ENCODE measurements at regions not wholly inside any gene's neighbourhood (a gene's known extent, or its start where the extent isn't known, plus 50 kb on each side); places are given as distances from the start of the nearest gene placed in this dataset.

DNA sequence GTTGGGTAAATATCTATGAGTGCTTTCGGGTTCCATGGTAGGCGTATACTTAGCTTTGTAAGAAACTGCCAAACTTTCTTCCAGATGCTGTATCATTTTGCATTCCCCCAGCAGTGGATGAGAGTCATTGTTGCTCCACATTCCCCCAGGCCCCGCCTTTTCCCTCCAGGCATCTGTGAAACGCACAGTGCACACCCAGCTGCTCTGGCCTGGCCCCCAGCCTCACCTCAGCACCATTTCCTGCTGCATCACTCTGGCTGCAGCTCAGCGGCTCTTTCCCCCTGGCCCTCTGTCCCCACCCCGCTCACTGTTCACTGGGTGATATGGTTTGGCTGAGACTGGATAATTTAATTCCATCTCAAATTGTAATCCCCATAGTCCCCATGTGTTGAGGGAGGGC lies 76.6 kb upstream of the SPTLC1 start:
- DNase-seq (no peak), ATAC-seq (replicated peaks) (no peak)
- Mint-ChIP-seq H3K9me3 (peaks cover 0 to 7% of the 10 kb centered on the region in 2 donors), H3K4me3 (no peak overlapping the region), H3K27ac (no peak overlapping the region), H3K36me3 (no peaks in the 10 kb centered on the region), H3K27me3 (peaks cover 3 to 29% of the 10 kb centered on the region in 2 donors), H3K4me1 (peaks cover 0 to 7% of the 10 kb centered on the region in 2 donors)

DNA sequence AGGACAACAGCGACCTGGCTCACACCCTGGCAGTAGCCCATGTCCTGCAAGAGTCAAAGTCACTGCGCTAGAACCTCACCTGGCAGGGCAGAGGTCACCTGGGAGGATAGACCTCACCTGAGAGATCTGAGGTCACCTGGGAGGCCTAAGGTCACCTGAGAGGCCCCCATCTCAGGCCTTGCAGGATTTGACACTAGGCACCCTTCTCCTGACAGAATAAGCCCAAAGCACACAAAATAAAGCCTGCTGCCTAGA lies 75.2 kb upstream of the SPTLC1 start:
- Mint-ChIP-seq H3K4me3 (no peak overlapping the region), H3K9me3 (peaks cover 0 to 2% of the 10 kb centered on the region in 2 donors), H3K4me1 (peaks cover 0 to 7% of the 10 kb centered on the region in 2 donors), H3K27ac (no peak overlapping the region), H3K27me3 (peaks cover 3 to 20% of the 10 kb centered on the region in 2 donors), H3K36me3 (no peaks in the 10 kb centered on the region)
- ATAC-seq (replicated peaks) (no peak), DNase-seq (no peak)

DNA sequence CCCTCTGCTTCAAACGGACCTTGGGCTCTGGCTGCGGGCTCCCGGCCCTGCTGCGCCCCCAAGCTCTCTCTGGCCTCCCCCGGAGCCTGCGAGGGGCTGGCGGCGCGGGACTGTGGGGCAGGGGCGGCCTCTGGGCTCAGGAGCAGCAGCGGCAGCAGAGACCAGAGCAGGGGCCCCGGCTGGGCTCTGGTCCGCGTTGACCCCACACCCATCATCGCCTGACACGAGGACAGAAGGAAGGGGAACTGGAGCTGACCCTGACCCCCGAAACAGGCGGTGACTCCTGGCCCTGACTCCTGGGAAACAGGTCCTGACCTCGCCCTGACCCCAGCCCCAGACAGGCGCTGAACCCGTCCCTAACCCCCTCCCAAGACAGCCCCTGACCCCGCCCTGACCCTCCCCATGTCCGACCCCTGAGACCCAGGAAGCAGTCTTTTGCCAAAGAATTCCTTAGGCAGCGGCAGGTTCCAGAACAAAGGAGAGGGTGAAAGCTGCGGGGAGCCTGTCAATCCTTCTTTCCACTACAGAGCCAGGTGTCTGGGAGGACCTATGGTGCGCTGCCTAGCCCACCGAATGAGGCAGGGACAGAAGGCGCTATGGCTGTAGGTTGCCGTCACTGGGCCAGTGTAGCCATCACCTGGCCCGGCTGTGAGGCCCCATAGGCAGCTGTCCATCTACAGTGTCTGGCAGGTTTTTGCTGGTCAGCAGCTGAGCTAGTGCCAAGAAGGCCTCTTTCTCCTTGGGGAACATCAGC lies 74.7 kb upstream of the SPTLC1 start:
- Mint-ChIP-seq H3K36me3 (no peaks in the 10 kb centered on the region), H3K27me3 (peaks cover 3 to 15% of the 10 kb centered on the region in 2 donors)

DNA sequence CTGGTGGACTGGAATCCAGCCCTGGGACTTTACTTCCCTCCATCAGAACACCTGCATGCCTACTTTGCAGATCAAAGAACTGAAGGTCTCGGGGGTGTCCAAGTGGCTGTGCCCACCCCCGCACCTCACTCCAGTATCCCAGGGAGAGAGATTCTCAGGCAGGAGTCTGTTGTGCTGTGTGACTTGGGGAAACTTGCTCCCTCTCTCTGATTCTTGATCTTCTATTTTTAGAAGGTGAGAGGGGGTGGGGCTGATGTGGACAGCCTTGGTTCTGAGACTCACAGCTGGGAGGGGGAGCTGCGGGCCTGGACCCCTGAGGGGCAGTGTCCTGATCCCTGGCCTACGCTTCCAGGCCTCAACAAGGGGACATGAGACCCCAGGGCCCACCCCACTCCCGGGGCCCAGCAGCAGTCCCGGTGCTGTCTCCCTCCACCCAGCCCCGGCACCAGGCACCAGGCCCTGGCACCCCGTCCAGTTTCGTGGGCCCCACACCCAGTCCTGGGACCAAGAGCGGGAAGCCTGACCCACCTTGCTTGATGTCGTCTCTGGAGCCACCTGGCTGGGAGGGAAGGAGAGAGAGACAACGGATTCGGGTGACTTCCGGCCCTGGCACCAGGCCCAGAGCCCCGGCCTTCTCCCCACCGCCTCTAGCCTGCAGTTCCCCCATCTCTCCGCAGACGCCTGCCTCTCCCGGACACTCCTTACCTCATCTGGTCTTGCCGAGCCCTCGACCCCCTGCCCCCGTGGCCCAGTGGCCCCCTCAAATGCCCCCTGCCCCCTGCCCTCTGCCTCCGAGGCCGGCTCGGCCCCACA lies 74.0 kb upstream of the SPTLC1 start:
- Mint-ChIP-seq H3K27me3 (peaks cover 5 to 21% of the 10 kb centered on the region in 2 donors), H3K27ac (no peak overlapping the region), H3K4me1 (peaks cover 0 to 7% of the 10 kb centered on the region in 2 donors), H3K9me3 (peaks cover 0 to 1% of the 10 kb centered on the region in 2 donors), H3K4me3 (no peak overlapping the region), H3K36me3 (no peaks in the 10 kb centered on the region)
- ATAC-seq (replicated peaks) (no peak), DNase-seq (no peak)

More for the DNA sequence above, 74.7 kb upstream of the SPTLC1 start:
- ATAC-seq (replicated peaks): no peak
- Mint-ChIP-seq H3K4me3 (no peak overlapping the region), H3K4me1 (peaks cover 0 to 7% of the 10 kb centered on the region in 2 donors), H3K27ac (no peak overlapping the region), H3K9me3 (no peaks in the 10 kb centered on the region)
- DNase-seq: no peak

DNA sequence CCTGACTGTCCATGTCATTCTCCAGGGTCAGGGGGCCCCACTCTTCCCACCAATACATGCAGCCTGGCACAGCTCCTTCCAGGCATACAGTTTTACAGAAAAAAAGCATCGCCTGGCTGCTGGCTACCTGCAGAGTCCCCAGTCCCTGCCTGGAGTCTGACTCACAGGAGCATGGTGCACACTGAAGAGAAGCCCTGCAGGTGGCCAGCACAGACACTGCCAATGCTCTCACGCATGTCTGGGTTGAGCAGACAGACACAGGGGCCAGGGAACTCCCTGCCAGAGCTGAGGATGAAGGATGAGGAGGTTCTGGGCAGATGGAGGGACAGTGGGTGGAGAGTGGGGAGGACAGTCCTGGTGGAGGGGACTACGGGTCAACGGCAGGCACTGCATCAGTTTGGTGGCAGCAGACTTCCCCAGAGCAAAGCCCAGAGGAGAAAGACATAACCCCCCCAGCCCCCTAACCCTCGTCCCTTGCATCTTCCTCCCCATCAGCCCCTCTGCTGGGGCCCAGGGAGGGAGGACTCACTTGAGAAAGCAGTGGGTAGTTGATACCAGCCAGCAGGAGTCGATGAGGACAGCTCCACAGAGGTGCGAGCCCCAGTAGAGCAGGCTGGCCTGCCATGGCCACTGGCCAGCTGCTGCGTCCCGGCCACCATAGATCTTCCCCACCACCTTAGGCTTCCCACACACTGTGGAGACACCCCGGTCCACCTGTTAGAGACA lies 72.9 kb upstream of the SPTLC1 start:
- DNase-seq (no peak), ATAC-seq (replicated peaks) (no peak)
- peaks cover 8 to 27% of the 10 kb centered on the region in 2 donors for H3K27me3 Mint-ChIP-seq
- H3K4me1 Mint-ChIP-seq: peaks cover 0 to 7% of the 10 kb centered on the region in 2 donors
- H3K36me3 Mint-ChIP-seq: no peaks in the 10 kb centered on the region
- H3K27ac Mint-ChIP-seq: no peak overlapping the region
- H3K9me3 Mint-ChIP-seq: peaks cover 0 to 2% of the 10 kb centered on the region in 2 donors
- no peak overlapping the region for H3K4me3 Mint-ChIP-seq

DNA sequence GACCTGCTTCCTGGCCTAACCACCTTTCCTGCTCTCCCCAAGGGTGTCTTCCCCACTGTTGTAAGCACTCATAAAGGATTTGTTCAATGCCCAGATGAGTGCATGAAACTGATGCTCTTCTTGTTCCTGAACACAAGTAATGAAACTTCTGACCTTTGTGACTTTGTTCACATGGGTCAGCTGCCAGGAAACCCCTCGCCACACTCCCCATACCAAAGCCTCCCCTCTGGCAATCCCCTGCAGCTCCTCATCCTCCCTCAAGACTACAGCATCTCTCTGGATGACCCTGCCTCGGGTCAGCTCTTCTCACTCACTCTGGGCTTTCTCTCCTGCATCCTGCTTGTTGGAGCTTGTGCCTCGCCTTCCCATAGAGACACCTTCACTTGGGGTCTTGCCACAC lies 72.2 kb upstream of the SPTLC1 start:
- no peak overlapping the region for H3K4me3 Mint-ChIP-seq
- peaks cover 0 to 7% of the 10 kb centered on the region in 2 donors for H3K4me1 Mint-ChIP-seq
- DNase-seq (no peak), ATAC-seq (replicated peaks) (peak in 1 of 2 donors; percentile 76)
- H3K36me3 Mint-ChIP-seq: no peaks in the 10 kb centered on the region
- H3K9me3 Mint-ChIP-seq: peaks cover 0 to 2% of the 10 kb centered on the region in 2 donors
- peaks cover 8 to 26% of the 10 kb centered on the region in 2 donors for H3K27me3 Mint-ChIP-seq
- H3K27ac Mint-ChIP-seq: no peak overlapping the region

DNA sequence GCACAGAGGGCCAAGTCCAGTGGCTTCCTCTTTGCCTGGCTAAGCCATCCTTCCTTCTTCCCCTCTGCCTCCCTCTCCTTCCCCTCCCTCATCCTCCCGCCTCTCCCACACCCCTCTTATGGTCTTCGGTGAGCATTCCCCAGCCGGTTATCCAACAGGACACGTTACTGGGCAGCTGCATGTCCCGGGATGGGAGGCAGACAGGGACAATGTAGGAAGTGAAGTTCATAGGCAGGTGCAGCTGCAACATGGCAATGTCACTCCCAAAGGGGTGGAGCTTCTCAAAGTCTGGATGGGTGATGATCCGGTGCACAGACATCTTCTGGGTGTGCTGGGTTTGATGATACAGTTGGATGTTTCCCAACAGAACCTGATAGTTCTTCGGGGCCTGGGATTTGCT lies 71.4 kb upstream of the SPTLC1 start:
- peaks cover 0 to 2% of the 10 kb centered on the region in 2 donors for H3K9me3 Mint-ChIP-seq
- H3K4me3 Mint-ChIP-seq: no peak overlapping the region
- H3K27me3 Mint-ChIP-seq: peaks cover 12 to 18% of the 10 kb centered on the region in 2 donors
- H3K36me3 Mint-ChIP-seq: no peaks in the 10 kb centered on the region
- DNase-seq (no peak), ATAC-seq (replicated peaks) (no peak)
- H3K4me1 Mint-ChIP-seq: peaks cover 0 to 7% of the 10 kb centered on the region in 2 donors
- no peak overlapping the region for H3K27ac Mint-ChIP-seq

DNA sequence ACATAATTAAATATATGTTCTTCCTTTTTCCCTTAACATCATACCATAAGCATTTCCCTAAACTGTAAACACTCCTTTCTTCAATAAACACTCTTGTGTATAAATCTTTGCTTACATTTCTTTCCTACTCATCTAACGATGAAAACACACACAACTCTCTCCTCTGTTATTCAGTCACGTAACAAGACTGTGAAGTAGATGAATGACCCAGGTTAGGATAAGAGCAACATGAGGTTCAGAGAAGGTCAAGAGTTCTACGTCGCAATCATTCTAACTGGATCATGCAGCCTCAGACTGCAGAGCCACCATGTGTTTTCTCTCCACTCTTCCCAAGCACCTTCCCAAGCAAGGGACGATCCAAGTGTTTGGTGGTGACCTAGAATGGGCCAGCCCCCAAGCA lies 70.5 kb upstream of the SPTLC1 start:
- Mint-ChIP-seq H3K4me3 (no peak overlapping the region), H3K4me1 (peaks cover 0 to 12% of the 10 kb centered on the region in 2 donors), H3K27ac (no peak overlapping the region), H3K9me3 (peaks cover 0 to 2% of the 10 kb centered on the region in 2 donors), H3K36me3 (no peaks in the 10 kb centered on the region), H3K27me3 (peaks cover 17 to 20% of the 10 kb centered on the region in 2 donors)
- DNase-seq: no peak
- no peak for ATAC-seq (replicated peaks)

DNA sequence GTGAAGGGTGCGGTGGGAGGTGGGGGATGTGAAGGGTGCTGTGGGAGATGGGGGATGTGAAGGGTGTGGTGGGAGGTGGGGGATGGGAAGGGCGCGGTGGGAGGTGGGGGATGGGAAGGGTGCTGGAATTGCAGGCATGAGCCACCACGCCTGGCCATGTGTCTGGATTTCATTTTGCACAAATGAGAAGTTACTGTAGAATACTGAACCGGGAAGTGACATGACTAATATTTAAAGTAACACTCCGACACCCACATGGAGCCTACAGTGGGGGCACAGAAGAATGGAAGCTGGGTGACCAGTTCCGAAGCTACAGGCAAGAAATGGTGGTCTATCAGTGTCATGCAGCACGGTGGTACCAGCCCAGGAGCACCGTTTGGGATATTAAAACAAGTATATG lies 69.9 kb upstream of the SPTLC1 start:
- no peak for DNase-seq

DNA sequence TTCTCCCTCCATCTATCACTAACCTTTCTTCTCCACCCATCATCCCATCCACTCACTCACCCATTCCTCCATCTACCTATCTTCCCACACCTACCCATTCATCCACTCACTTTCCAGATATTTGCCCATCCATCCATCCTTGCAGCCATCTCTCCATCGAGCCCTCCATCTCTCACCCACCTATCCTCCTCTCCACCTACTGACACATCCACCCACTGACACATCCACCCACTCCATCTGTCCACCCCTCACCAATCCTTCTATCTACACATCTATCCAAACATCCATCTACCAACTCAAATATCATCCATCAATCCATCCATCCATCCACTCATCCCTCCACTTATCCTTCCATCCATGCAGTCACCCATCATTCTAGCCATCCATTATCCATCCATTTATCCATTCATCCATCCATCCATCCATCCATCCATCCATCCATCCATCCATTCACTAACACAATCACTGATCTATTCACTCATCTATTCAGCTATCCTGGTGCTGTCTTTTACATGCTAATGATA lies 68.9 kb upstream of the SPTLC1 start:
- H3K36me3 Mint-ChIP-seq: no peaks in the 10 kb centered on the region
- peaks cover 0 to 12% of the 10 kb centered on the region in 2 donors for H3K4me1 Mint-ChIP-seq
- DNase-seq: no peak
- H3K27me3 Mint-ChIP-seq: peaks cover 17 to 20% of the 10 kb centered on the region in 2 donors
- H3K9me3 Mint-ChIP-seq: peaks cover 0 to 2% of the 10 kb centered on the region in 2 donors
- ATAC-seq (replicated peaks): no peak
- no peak overlapping the region for H3K27ac Mint-ChIP-seq
- H3K4me3 Mint-ChIP-seq: no peak overlapping the region

More for the DNA sequence above, 69.9 kb upstream of the SPTLC1 start:
- H3K4me3 Mint-ChIP-seq: no peak overlapping the region
- peaks cover 17 to 20% of the 10 kb centered on the region in 2 donors for H3K27me3 Mint-ChIP-seq
- H3K9me3 Mint-ChIP-seq: peaks cover 0 to 2% of the 10 kb centered on the region in 2 donors
- no peaks in the 10 kb centered on the region for H3K36me3 Mint-ChIP-seq
- peaks cover 0 to 12% of the 10 kb centered on the region in 2 donors for H3K4me1 Mint-ChIP-seq
- no peak overlapping the region for H3K27ac Mint-ChIP-seq
- no peak for ATAC-seq (replicated peaks)

DNA sequence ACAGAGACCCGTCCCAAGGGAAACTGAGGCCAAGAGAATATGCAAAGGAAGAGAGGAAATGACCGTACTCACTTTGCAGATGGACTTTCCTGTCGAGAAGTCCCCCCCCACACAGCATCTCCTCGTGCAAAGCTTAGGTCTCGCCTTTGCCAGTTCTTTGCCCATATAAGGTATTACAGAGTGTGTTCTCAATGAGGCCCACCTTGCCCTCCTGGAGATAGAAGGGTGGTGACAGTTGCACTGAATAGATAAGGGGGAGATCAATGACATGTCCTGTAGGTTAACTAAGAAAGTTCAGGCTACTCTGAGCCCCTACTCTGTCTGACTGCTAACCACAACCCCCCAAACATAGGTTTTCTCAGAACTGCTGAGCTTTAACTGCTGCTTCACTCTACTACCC lies 68.2 kb upstream of the SPTLC1 start:
- Mint-ChIP-seq H3K9me3 (peaks cover 0 to 2% of the 10 kb centered on the region in 2 donors), H3K4me1 (peaks cover 0 to 12% of the 10 kb centered on the region in 2 donors), H3K36me3 (no peaks in the 10 kb centered on the region), H3K27me3 (peaks cover 17 to 20% of the 10 kb centered on the region in 2 donors), H3K4me3 (no peak overlapping the region), H3K27ac (no peak overlapping the region)
- ATAC-seq (replicated peaks) (no peak), DNase-seq (no peak)

DNA sequence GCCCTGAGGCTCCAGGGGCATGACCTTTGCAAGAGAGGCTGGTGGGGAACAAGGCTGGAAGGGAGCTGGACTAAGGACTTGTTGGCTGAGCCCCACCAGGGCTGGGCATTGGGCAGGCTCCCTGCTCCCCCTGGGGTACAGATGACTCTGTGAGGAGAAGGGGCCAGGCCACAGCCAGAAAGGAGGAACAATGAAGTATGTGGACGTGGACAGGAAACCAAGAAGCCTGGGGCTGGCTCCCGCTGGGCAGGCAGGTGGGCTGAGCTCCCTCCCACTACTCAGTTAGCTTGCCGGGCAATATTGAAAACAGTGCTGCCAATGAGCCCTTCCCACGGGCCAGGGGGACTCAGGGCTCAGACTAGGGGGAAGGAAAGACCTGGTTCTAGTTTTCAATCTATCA lies 66.1 kb upstream of the SPTLC1 start:
- DNase-seq (no peak), ATAC-seq (replicated peaks) (peak in 1 of 2 donors; percentile 35)
- no peaks in the 10 kb centered on the region for H3K36me3 Mint-ChIP-seq
- H3K4me1 Mint-ChIP-seq: peaks cover 0 to 4% of the 10 kb centered on the region in 2 donors
- peaks cover 0 to 2% of the 10 kb centered on the region in 2 donors for H3K9me3 Mint-ChIP-seq
- H3K27ac Mint-ChIP-seq: peak overlapping the region; percentile 62
- H3K27me3 Mint-ChIP-seq: peaks cover 17 to 20% of the 10 kb centered on the region in 2 donors
- H3K4me3 Mint-ChIP-seq: no peak overlapping the region

DNA sequence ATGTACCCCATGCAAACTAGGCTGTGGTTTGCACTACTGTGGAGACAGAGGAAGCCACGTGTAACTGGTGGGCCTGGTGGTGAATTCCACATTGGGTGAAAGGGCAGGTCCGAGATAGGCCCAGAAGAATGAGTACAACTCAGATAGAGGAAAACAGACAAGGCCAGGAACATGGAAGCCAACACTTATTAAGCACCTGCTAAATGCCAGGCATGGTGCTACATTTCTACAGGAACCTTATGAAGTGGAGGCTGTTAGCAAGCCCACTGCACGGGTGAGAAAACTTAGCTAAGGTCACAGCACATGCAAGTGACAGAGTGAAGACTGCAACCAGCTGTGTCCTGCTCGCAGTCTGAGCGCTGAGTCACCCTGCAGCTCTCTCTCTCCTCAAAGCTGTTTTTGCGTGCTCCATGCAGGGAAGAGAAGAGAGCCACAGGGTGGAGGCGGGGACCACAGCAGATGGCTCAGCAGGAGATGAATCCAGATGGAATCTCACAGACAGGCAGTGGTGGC lies 65.5 kb upstream of the SPTLC1 start:
- DNase-seq (no peak), ATAC-seq (replicated peaks) (peak; percentile 36 to 66)
- Mint-ChIP-seq H3K27me3 (peaks cover 17 to 20% of the 10 kb centered on the region in 2 donors), H3K36me3 (no peaks in the 10 kb centered on the region), H3K4me3 (no peak overlapping the region), H3K9me3 (peaks cover 0 to 2% of the 10 kb centered on the region in 2 donors), H3K4me1 (peaks cover 0 to 4% of the 10 kb centered on the region in 2 donors), H3K27ac (peak overlapping the region; percentile 62)

DNA sequence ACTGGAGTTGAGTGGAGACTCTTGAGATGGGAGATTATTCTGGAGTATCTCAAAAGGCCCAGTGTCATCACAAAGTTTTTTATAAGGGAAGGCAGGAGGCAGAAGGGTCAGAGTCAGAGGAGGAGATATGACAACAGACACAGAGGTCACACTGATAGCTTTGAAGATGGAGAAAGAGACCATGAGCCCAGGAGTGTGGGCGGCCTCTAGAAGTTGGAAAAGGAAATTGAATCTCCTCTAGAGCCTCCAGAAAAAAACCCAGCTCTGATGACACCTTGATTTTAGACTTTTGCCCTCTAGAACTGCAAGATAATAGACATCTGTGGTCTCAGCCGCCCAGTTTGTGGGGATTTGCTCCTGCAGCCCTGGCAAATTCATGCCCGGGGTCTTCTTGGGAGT lies 64.8 kb upstream of the SPTLC1 start:
- Mint-ChIP-seq H3K27ac (no peak overlapping the region), H3K4me3 (no peak overlapping the region), H3K27me3 (peaks cover 17 to 20% of the 10 kb centered on the region in 2 donors), H3K36me3 (no peaks in the 10 kb centered on the region), H3K9me3 (peaks cover 0 to 2% of the 10 kb centered on the region in 2 donors), H3K4me1 (peaks cover 0 to 4% of the 10 kb centered on the region in 2 donors)
- ATAC-seq (replicated peaks) (no peak), DNase-seq (no peak)
